ENCODE measurements at regions not wholly inside any gene's neighbourhood (a gene's known extent, or its start where the extent isn't known, plus 50 kb on each side); places are given as distances from the start of the nearest gene placed in this dataset.

DNA sequence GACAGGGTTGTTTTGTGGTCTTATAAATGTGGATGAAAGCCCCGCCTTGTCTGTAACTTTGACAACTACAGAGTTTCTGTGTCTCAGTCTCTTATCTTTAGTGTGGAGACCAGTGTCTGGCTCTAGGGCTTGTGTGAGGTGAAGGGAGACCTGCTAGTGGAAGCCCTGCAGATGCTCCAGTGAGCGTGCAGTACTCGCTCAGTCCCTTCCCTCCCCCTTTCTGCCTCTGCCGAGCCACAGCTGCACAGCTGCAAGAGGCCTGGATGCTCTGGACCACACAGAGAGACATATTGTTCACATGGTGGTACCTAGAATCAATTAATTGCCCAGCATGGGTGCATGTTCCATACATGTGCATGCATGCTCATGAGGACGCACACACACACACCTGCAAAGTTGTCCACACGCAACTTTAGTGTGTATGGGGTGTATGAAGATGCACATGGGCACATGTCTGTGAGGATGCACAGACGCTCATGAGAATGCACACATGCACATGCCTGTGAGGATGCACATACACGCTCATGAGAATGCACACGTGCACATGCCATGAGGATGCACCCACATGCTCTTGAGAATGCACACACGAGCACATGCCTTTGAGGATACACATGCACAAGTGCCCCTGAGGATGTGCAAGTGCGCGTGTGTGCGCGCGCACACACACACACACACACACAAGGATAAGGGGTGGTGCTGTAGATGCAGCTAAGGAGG, 282.1 kb upstream of the HS6ST1 start:
- no peak for TF ChIP-seq EZH2 (optimal IDR thresholded peaks at IDR 0.05; ENCODE audit: low read depth, low read length)
- TF ChIP-seq EZH2phosphoT487 (IDR thresholded peaks at IDR 0.05; ENCODE audit: low read length): no peak
- TF ChIP-seq, protein P1, sequence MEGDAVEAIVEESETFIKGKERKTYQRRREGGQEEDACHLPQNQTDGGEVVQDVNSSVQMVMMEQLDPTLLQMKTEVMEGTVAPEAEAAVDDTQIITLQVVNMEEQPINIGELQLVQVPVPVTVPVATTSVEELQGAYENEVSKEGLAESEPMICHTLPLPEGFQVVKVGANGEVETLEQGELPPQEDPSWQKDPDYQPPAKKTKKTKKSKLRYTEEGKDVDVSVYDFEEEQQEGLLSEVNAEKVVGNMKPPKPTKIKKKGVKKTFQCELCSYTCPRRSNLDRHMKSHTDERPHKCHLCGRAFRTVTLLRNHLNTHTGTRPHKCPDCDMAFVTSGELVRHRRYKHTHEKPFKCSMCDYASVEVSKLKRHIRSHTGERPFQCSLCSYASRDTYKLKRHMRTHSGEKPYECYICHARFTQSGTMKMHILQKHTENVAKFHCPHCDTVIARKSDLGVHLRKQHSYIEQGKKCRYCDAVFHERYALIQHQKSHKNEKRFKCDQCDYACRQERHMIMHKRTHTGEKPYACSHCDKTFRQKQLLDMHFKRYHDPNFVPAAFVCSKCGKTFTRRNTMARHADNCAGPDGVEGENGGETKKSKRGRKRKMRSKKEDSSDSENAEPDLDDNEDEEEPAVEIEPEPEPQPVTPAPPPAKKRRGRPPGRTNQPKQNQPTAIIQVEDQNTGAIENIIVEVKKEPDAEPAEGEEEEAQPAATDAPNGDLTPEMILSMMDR (IDR thresholded peaks at IDR 0.05; ENCODE audit: low read length): no peak
- Histone ChIP-seq H3K4me1 (ENCODE audit: low read length) (no peaks in the 10 kb centered on the region), H3K9me2 (replicated peaks; ENCODE audit: insufficient read depth, low read length) (no peaks in the 10 kb centered on the region), H3K79me2 (ENCODE audit: low read length) (no peaks in the 10 kb centered on the region), H4K20me1 (ENCODE audit: insufficient read depth, low read length) (no peaks in the 10 kb centered on the region), H3K9ac (ENCODE audit: low read length) (no peak overlapping the region), H3F3A (ENCODE audit: insufficient read depth, low read length) (no peaks in the 10 kb centered on the region), H3K4me3 (ENCODE audit: low read length) (no peak overlapping the region), H3K27ac (ENCODE audit: low read length) (no peak overlapping the region), H3K4me2 (ENCODE audit: low read depth, low read length) (no peak overlapping the region), H3K36me3 (replicated peaks; ENCODE audit: insufficient read depth, low read length) (no peaks in the 10 kb centered on the region), H2AFZ (ENCODE audit: low read length) (no peak overlapping the region), H3K9me3 (replicated peaks; ENCODE audit: insufficient read depth, low read length) (no peaks in the 10 kb centered on the region), H3K27me3 (replicated peaks; ENCODE audit: insufficient read depth, low read length) (no peaks in the 10 kb centered on the region)
- DNase-seq: no peak

DNA sequence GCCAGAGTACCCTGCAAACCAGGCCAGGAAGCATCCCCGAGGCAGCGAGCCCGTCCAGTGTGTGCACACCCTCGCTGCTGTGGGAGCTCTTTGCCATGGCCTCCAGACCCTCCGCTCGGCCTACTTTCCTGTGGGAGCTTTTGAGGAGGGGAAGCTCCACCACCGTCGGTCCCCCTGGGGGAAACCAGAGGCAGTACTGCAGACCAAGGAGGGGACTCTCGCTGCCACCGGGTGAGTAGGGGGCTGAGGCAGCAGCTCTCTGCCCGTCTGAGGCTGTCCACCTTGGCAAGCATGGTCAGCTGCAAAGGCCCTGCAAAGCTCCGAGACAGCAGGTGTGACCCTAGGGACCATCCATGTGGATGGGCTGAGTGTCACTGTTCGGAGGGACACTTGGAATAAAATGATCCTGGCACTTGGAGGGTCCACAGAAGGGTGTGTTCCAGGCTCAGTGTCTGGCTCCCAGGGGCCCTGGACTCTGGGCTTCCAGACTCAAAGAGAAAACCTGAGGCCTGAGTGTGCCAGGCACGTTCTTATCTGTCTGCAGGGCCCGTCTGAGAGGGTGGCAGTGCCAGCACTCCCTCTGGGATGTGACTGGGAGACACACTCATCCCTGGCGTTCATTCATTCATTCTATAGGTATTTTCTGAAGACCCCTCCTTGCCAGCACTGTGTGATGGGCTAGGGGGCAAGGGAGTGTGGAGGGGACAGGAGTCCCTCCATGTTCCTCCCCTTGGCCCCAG, 282.8 kb upstream of the HS6ST1 start:
- Histone ChIP-seq H3F3A (ENCODE audit: insufficient read depth, low read length) (no peaks in the 10 kb centered on the region), H3K27me3 (replicated peaks; ENCODE audit: insufficient read depth, low read length) (no peaks in the 10 kb centered on the region), H3K79me2 (ENCODE audit: low read length) (no peaks in the 10 kb centered on the region), H3K9me3 (replicated peaks; ENCODE audit: insufficient read depth, low read length) (no peaks in the 10 kb centered on the region), H3K27ac (ENCODE audit: low read length) (no peak overlapping the region), H4K20me1 (ENCODE audit: insufficient read depth, low read length) (no peaks in the 10 kb centered on the region), H3K36me3 (replicated peaks; ENCODE audit: insufficient read depth, low read length) (no peaks in the 10 kb centered on the region), H3K4me1 (ENCODE audit: low read length) (no peaks in the 10 kb centered on the region), H3K4me3 (ENCODE audit: low read length) (no peak overlapping the region), H3K4me2 (ENCODE audit: low read depth, low read length) (no peak overlapping the region), H2AFZ (ENCODE audit: low read length) (no peak overlapping the region), H3K9me2 (replicated peaks; ENCODE audit: insufficient read depth, low read length) (no peaks in the 10 kb centered on the region), H3K9ac (ENCODE audit: low read length) (no peak overlapping the region)
- no peak for DNase-seq
- TF ChIP-seq, protein P1 (IDR thresholded peaks at IDR 0.05; ENCODE audit: low read length): no peak
- TF ChIP-seq EZH2phosphoT487 (IDR thresholded peaks at IDR 0.05; ENCODE audit: low read length) (no peak), EZH2 (optimal IDR thresholded peaks at IDR 0.05; ENCODE audit: low read depth, low read length) (no peak)

DNA sequence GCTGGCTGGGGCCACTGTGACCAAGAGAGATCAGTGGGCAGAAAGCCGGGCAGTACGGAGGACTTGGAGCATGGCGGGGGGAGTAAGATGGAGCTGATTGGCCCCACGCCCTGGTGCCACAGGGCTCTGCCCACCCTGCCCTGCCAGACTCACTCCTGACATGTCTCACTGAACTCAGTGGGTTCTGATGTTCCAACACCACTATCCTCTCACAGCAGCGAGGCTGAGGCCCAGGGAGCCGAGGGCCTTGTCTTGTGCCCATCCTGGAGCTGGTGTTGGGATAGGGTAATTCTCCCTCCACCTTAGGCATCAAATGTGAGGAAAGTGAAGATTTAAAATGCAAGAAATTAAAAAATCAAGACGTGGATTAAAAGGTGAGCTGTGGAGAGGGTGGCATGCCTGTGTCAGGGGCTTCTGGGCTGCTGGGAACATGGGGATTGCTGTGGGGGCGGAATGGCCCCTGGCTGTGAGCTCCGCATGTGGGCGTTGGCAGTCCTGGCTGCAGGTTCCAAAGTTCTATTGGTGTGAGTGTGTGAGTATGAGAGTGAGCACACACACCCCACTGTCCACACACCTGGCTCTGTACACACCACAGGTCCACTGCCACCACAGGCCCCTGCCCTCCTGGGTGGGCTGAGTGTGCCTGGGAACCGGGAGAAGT, 283.5 kb upstream of the HS6ST1 start:
- H4K20me1 ChIP-seq (ENCODE audit: insufficient read depth, low read length): no peaks in the 10 kb centered on the region
- no peak overlapping the region for H3K27ac ChIP-seq (ENCODE audit: low read length)
- no peak for DNase-seq
- H3K9me3 ChIP-seq (replicated peaks; ENCODE audit: insufficient read depth, low read length): no peaks in the 10 kb centered on the region
- H3K4me1 ChIP-seq (ENCODE audit: low read length): no peaks in the 10 kb centered on the region
- no peak overlapping the region for H3K9ac ChIP-seq (ENCODE audit: low read length)
- no peak overlapping the region for H2AFZ ChIP-seq (ENCODE audit: low read length)
- H3K4me2 ChIP-seq (ENCODE audit: low read depth, low read length): no peak overlapping the region
- H3K27me3 ChIP-seq (replicated peaks; ENCODE audit: insufficient read depth, low read length): no peaks in the 10 kb centered on the region
- no peaks in the 10 kb centered on the region for H3K9me2 ChIP-seq (replicated peaks; ENCODE audit: insufficient read depth, low read length)
- TF ChIP-seq EZH2 (optimal IDR thresholded peaks at IDR 0.05; ENCODE audit: low read depth, low read length) (no peak), EZH2phosphoT487 (IDR thresholded peaks at IDR 0.05; ENCODE audit: low read length) (no peak)
- TF ChIP-seq, protein P1 (IDR thresholded peaks at IDR 0.05; ENCODE audit: low read length): no peak
- no peaks in the 10 kb centered on the region for H3K36me3 ChIP-seq (replicated peaks; ENCODE audit: insufficient read depth, low read length)
- H3K4me3 ChIP-seq (ENCODE audit: low read length): no peak overlapping the region
- H3F3A ChIP-seq (ENCODE audit: insufficient read depth, low read length): no peaks in the 10 kb centered on the region
- no peaks in the 10 kb centered on the region for H3K79me2 ChIP-seq (ENCODE audit: low read length)
